HepG2 (cell line): ENCODE measurements at regions not wholly inside any gene's neighbourhood (a gene's known extent, or its start where the extent isn't known, plus 50 kb on each side); places are given as distances from the start of the nearest gene placed in this dataset.

Experiments used
- AHR ChIP-seq: IDR thresholded peaks from 2 replicates; pipeline ENCODE4 v1.6.1; 2018; ENCODE audit warnings: missing genetic modification reagents, missing compliant biosample characterization
- ATF7 ChIP-seq, 2 experiments: fragments of 450-650 bp in 1 of 2; sonication (generic) in 1 of 2; formaldehyde crosslinking in 1 of 2; IDR thresholded peaks; 2 replicates each; pipeline versions ENCODE4 v1.4.0 to v1.6.1; 2016 to 2020; ENCODE audit warnings: antibody characterized with exemption in 1 of 2, mild to moderate bottlenecking in 1 of 2, missing genetic modification reagents in 1 of 2
- CHD2 ChIP-seq: IDR thresholded peaks from 2 replicates; pipeline ENCODE4 v1.6.1; 2011; ENCODE audit warnings: low read depth, low read length, improper control_type of control experiment
- GATA4 ChIP-seq: sonication (generic); IDR thresholded peaks from 2 replicates; pipeline ENCODE4 v1.6.1; 2016; ENCODE audit warnings: antibody characterized with exemption, low read depth, borderline replicate concordance
- POLR2AphosphoS2 ChIP-seq: IDR thresholded peaks from 2 replicates; pipeline ENCODE4 v1.6.1; 2011; ENCODE audit warnings: low read depth, low read length, improper control_type of control experiment
- RARG ChIP-seq: sonication (generic); formaldehyde crosslinking; IDR thresholded peaks from 2 replicates; pipeline ENCODE4 v1.4.0; 2020; ENCODE audit warnings: low read depth, mild to moderate bottlenecking, missing genetic modification reagents
- RNF2 ChIP-seq: fragments of 450-650 bp; conservative IDR thresholded peaks from 2 replicates; pipeline ENCODE4 v1.6.1; 2016; ENCODE audit warnings: low read depth
- ZNF121 ChIP-seq: sonication (generic); formaldehyde crosslinking; IDR thresholded peaks from 2 replicates; pipeline ENCODE4 v1.5.0; 2020; ENCODE audit warnings: mild to moderate bottlenecking, missing genetic modification reagents
- ZNF30 ChIP-seq: sonication (generic); formaldehyde crosslinking; IDR thresholded peaks from 2 replicates; pipeline ENCODE4 v1.5.0; 2020; ENCODE audit warnings: mild to moderate bottlenecking, missing genetic modification reagents
- TF ChIP-seq, protein P1 (sequence below): fragments of 450-650 bp; IDR thresholded peaks from 2 replicates; pipeline ENCODE4 v1.6.1; 2017; ENCODE audit warnings: mild to moderate bottlenecking
- TF ChIP-seq, protein P2 (sequence below): sonication (generic); formaldehyde crosslinking; IDR thresholded peaks from 2 replicates; pipeline ENCODE4 v1.9.0; 2021; ENCODE audit warnings: missing genetic modification reagents, borderline replicate concordance
- TF ChIP-seq, protein P3 (sequence below): sonication (generic); formaldehyde crosslinking; conservative IDR thresholded peaks from 2 replicates; pipeline ENCODE4 v1.4.0; 2020; ENCODE audit warnings: missing genetic modification reagents
- TF ChIP-seq, protein P4 (sequence below): IDR thresholded peaks from 2 replicates; pipeline ENCODE4 v1.6.1; 2018; ENCODE audit warnings: missing genetic modification reagents

DNA sequence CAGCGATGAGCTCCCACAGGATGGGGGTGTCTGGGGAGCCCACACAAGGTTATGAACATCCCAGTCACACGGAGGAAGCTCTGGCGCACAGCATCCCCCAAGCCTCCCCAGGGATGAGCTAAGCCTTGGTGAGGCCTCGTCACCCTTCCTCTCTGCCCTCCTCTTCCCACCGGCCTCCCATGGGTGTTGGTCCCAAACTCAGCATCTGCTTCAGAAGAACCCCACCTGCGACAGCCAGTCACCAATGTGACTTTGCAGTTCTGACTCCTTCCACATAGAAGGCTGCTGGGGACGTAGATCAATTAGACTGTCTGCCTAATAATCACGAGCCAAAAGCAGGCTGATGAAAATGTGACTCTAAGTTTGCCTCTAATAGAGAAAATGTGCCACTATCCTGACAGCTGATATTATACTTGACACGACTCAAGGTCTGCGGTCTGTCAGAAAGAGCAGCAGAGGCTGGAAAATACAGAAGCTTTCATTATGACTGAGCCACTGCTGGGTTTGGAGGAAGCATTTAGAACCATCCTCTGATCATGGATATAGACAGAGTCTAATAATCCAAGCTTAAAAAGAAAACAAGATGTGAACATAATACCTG lies 116.0 kb upstream of the PFKP start (continued):
- TF ChIP-seq, protein P1, sequence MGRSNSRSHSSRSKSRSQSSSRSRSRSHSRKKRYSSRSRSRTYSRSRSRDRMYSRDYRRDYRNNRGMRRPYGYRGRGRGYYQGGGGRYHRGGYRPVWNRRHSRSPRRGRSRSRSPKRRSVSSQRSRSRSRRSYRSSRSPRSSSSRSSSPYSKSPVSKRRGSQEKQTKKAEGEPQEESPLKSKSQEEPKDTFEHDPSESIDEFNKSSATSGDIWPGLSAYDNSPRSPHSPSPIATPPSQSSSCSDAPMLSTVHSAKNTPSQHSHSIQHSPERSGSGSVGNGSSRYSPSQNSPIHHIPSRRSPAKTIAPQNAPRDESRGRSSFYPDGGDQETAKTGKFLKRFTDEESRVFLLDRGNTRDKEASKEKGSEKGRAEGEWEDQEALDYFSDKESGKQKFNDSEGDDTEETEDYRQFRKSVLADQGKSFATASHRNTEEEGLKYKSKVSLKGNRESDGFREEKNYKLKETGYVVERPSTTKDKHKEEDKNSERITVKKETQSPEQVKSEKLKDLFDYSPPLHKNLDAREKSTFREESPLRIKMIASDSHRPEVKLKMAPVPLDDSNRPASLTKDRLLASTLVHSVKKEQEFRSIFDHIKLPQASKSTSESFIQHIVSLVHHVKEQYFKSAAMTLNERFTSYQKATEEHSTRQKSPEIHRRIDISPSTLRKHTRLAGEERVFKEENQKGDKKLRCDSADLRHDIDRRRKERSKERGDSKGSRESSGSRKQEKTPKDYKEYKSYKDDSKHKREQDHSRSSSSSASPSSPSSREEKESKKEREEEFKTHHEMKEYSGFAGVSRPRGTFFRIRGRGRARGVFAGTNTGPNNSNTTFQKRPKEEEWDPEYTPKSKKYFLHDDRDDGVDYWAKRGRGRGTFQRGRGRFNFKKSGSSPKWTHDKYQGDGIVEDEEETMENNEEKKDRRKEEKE, result no peak
- TF ChIP-seq POLR2AphosphoS2 (no peak), RARG (CRISPR knock-in tag) (no peak), ZNF30 (CRISPR knock-in tag) (no peak), ZNF121 (CRISPR knock-in tag) (no peak), RNF2 (no peak), GATA4 (no peak), CHD2 (no peak), AHR (CRISPR knock-in tag) (no peak), ATF7 (IDR thresholded peaks at IDR 0.05) (no peak), ATF7 (CRISPR knock-in tag; IDR thresholded peaks at IDR 0.05) (no peak)
- TF ChIP-seq, protein P2, sequence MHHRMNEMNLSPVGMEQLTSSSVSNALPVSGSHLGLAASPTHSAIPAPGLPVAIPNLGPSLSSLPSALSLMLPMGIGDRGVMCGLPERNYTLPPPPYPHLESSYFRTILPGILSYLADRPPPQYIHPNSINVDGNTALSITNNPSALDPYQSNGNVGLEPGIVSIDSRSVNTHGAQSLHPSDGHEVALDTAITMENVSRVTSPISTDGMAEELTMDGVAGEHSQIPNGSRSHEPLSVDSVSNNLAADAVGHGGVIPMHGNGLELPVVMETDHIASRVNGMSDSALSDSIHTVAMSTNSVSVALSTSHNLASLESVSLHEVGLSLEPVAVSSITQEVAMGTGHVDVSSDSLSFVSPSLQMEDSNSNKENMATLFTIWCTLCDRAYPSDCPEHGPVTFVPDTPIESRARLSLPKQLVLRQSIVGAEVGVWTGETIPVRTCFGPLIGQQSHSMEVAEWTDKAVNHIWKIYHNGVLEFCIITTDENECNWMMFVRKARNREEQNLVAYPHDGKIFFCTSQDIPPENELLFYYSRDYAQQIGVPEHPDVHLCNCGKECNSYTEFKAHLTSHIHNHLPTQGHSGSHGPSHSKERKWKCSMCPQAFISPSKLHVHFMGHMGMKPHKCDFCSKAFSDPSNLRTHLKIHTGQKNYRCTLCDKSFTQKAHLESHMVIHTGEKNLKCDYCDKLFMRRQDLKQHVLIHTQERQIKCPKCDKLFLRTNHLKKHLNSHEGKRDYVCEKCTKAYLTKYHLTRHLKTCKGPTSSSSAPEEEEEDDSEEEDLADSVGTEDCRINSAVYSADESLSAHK (CRISPR knock-in tag), result no peak
- TF ChIP-seq, protein P3, sequence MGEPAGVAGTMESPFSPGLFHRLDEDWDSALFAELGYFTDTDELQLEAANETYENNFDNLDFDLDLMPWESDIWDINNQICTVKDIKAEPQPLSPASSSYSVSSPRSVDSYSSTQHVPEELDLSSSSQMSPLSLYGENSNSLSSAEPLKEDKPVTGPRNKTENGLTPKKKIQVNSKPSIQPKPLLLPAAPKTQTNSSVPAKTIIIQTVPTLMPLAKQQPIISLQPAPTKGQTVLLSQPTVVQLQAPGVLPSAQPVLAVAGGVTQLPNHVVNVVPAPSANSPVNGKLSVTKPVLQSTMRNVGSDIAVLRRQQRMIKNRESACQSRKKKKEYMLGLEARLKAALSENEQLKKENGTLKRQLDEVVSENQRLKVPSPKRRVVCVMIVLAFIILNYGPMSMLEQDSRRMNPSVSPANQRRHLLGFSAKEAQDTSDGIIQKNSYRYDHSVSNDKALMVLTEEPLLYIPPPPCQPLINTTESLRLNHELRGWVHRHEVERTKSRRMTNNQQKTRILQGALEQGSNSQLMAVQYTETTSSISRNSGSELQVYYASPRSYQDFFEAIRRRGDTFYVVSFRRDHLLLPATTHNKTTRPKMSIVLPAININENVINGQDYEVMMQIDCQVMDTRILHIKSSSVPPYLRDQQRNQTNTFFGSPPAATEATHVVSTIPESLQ, result no peak
- TF ChIP-seq, protein P4, sequence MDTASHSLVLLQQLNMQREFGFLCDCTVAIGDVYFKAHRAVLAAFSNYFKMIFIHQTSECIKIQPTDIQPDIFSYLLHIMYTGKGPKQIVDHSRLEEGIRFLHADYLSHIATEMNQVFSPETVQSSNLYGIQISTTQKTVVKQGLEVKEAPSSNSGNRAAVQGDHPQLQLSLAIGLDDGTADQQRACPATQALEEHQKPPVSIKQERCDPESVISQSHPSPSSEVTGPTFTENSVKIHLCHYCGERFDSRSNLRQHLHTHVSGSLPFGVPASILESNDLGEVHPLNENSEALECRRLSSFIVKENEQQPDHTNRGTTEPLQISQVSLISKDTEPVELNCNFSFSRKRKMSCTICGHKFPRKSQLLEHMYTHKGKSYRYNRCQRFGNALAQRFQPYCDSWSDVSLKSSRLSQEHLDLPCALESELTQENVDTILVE (CRISPR knock-in tag), result no peak
